CD14-positive monocyte (primary cell): ENCODE measurements at regions not wholly inside any gene's neighbourhood (a gene's known extent, or its start where the extent isn't known, plus 50 kb on each side); places are given as distances from the start of the nearest gene placed in this dataset.

Source experiments
- DNase-seq, 3 donors: peaks; one replicate each; pipeline ENCODE4 v3.0.0-alpha.2; 2011 to 2022
- H2AFZ ChIP-seq: 2 replicates; pipeline ENCODE4 v1.6.0; 2012; ENCODE audit warnings: mild to moderate bottlenecking, low read depth, low read length, inconsistent platforms; ENCODE audit not compliant: insufficient read depth, poor library complexity, severe bottlenecking
- H3K27ac ChIP-seq, 2 donors: 1 replicate in 1 of 2; 2 replicates in 1 of 2; pipeline ENCODE4 v1.5.1; 2012 to 2013; ENCODE audit warnings: low read length in 2 of 2, control low read depth in 1 of 2, inconsistent platforms in 1 of 2, low read depth in 1 of 2, mild to moderate bottlenecking in 1 of 2
- H3K27me3 ChIP-seq, 2 donors: one replicate each; pipeline versions ENCODE4 v1.6.0 to v1.6.1; 2011 to 2013; ENCODE audit warnings: low read length in 2 of 2; ENCODE audit not compliant: control insufficient read depth in 2 of 2, insufficient read depth in 2 of 2
- H3K36me3 ChIP-seq, 2 donors: replicated peaks in 1 of 2; 1 replicate in 1 of 2; 2 replicates in 1 of 2; pipeline versions ENCODE4 v1.5.1 to v1.6.1; 2012 to 2013; ENCODE audit warnings: low read length in 2 of 2, control low read depth in 1 of 2, inconsistent platforms in 1 of 2, mild to moderate bottlenecking in 1 of 2; ENCODE audit not compliant: insufficient read depth in 2 of 2, control insufficient read depth in 1 of 2
- H3K4me1 ChIP-seq, 2 donors: 1 replicate in 1 of 2; 2 replicates in 1 of 2; pipeline versions ENCODE4 v1.5.1 to v1.6.1; 2012 to 2013; ENCODE audit warnings: low read length in 2 of 2, control low read depth in 1 of 2, inconsistent platforms in 1 of 2, mild to moderate bottlenecking in 1 of 2, moderate library complexity in 1 of 2; ENCODE audit not compliant: insufficient read depth in 2 of 2, control insufficient read depth in 1 of 2
- H3K4me2 ChIP-seq: replicated peaks from 2 replicates; pipeline ENCODE3; 2012; ENCODE audit warnings: low read length, moderate library complexity, mild to moderate bottlenecking; ENCODE audit not compliant: poor library complexity, severe bottlenecking; ENCODE audit errors: extremely low read depth
- H3K4me3 ChIP-seq, 3 experiments: fragments of 200-600 bp in 1 of 3; sonication (generic) in 1 of 3; replicated peaks in 1 of 3; 1 replicate in 2 of 3; 2 replicates in 1 of 3; pipeline ENCODE4 v1.5.1; 2011 to 2013; ENCODE audit warnings: low read length in 3 of 3, mild to moderate bottlenecking in 3 of 3, control low read depth in 2 of 3, low read depth in 2 of 3, inconsistent platforms in 1 of 3, moderate library complexity in 1 of 3
- H3K79me2 ChIP-seq: 2 replicates; pipeline ENCODE4 v1.6.0; 2012; ENCODE audit warnings: mild to moderate bottlenecking, control low read depth, inconsistent platforms, low read length, moderate library complexity; ENCODE audit not compliant: insufficient read depth
- H3K9ac ChIP-seq: 2 replicates; pipeline ENCODE4 v1.6.0; 2017; ENCODE audit warnings: low read length, mild to moderate bottlenecking; ENCODE audit not compliant: insufficient read depth, poor library complexity, severe bottlenecking
- H3K9me3 ChIP-seq, 2 donors: replicated peaks in 1 of 2; 1 replicate in 1 of 2; 2 replicates in 1 of 2; pipeline versions ENCODE4 v1.5.1 to v1.6.1; 2012 to 2013; ENCODE audit warnings: low read length in 2 of 2, control low read depth in 1 of 2; ENCODE audit not compliant: control insufficient read depth in 1 of 2, insufficient read depth in 1 of 2
- H4K20me1 ChIP-seq: 2 replicates; pipeline ENCODE4 v1.6.0; 2012; ENCODE audit warnings: mild to moderate bottlenecking, low read length, control low read depth, moderate library complexity; ENCODE audit not compliant: insufficient read depth
- H3K27ac Mint-ChIP-seq, 7 donors: one replicate each; pipeline ENCODE4 v1.8.0; 2020; ENCODE audit warnings: mild to moderate bottlenecking in 7 of 7, mixed read lengths in 7 of 7, moderate library complexity in 6 of 7, inconsistent platforms in 2 of 7
- H3K27me3 Mint-ChIP-seq, 3 donors: one replicate each; pipeline ENCODE4 v1.8.0; 2021 to 2022; ENCODE audit warnings: low read depth in 3 of 3, mild to moderate bottlenecking in 3 of 3, mixed read lengths in 3 of 3, moderate library complexity in 3 of 3, inconsistent platforms in 1 of 3
- H3K36me3 Mint-ChIP-seq, 2 donors: one replicate each; pipeline ENCODE4 v1.8.0; 2020; ENCODE audit warnings: mixed read lengths in 2 of 2, inconsistent platforms in 1 of 2, mild to moderate bottlenecking in 1 of 2
- H3K4me1 Mint-ChIP-seq: one replicate; pipeline ENCODE4 v1.8.0; 2020; ENCODE audit warnings: mild to moderate bottlenecking, mixed read lengths
- H3K4me3 Mint-ChIP-seq, 2 donors: one replicate each; pipeline ENCODE4 v1.8.0; 2020; ENCODE audit warnings: mild to moderate bottlenecking in 2 of 2, mixed read lengths in 2 of 2, moderate library complexity in 1 of 2
- H3K9me3 Mint-ChIP-seq, 7 donors: one replicate each; pipeline ENCODE4 v1.8.0; 2020 to 2022; ENCODE audit warnings: mixed read lengths in 7 of 7, mild to moderate bottlenecking in 6 of 7, moderate library complexity in 6 of 7, inconsistent platforms in 2 of 7
- WGBS: methylation state at CpG from one replicate; pipeline ENCODE4 v1.1.5; 2013; ENCODE audit warnings: missing lambda C conversion rate; ENCODE audit not compliant: insufficient coverage; 5-methylcytosine and 5-hydroxymethylcytosine counted together
- intact Hi-C, 2 donors: fragments of 100-400 bp; cut with micrococcal nuclease; formaldehyde crosslinking; loops; one replicate each; pipeline versions ENCODE4 v1.15.0 to v1.15.1; 2023
- TF ChIP-seq, protein P1 (sequence below): fragments of 200-600 bp; IDR thresholded peaks from one replicate; pipeline ENCODE4 v1.8.0; 2022; ENCODE audit warnings: antibody characterized with exemption, mild to moderate bottlenecking

DNA sequence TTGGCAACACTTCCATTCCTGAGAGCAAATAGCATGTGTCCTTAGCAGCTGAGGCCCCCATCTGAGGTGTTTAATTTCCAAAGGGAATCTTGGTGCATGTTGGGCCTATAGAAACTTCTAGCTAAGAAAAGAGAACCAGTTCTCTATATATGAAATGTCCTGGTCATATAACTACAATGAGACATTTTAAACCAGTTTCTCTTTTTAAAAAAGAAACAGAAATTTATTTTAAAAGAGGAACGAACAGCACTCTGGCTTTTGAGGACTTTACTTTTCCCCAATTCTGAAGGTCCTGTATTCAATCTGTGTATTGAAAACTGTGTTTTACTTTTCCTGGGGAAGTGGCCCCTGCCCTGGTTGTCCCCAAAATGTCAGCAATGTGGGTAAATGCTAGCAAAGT is 94.0 kb upstream of the FOXN2 start:
- peaks cover 0 to 5% (median 0%) of the 10 kb centered on the region in 7 donors for H3K9me3 Mint-ChIP-seq
- H4K20me1 ChIP-seq: no peaks in the 10 kb centered on the region
- H3K4me3 ChIP-seq: peak overlapping the region in 1 of 3 experiments; percentile 40
- H3K27ac ChIP-seq: peak overlapping the region; percentile 43 to 83
- no peaks in the 10 kb centered on the region for H3K36me3 Mint-ChIP-seq
- H2AFZ ChIP-seq: peak overlapping the region; percentile 45
- DNase-seq: peak in 1 of 3 donors; percentile 20
- WGBS: no CpG with 5 or more reads among the region's 1 CpG
- H3K4me1 ChIP-seq: peaks cover 30 to 32% of the 10 kb centered on the region in 2 donors
- H3K27ac Mint-ChIP-seq: peak overlapping the region; percentile 77 to 91 (median 87)
- peak overlapping the region; percentile 44 for H3K4me2 ChIP-seq
- H3K79me2 ChIP-seq: no peaks in the 10 kb centered on the region
- no peaks in the 10 kb centered on the region for H3K27me3 ChIP-seq
- peak overlapping the region in 1 of 2 donors; percentile 46 for H3K4me3 Mint-ChIP-seq
- intact Hi-C loops: no loop called here
- peaks cover 40% of the 10 kb centered on the region for H3K4me1 Mint-ChIP-seq
- no peaks in the 10 kb centered on the region for H3K36me3 ChIP-seq
- H3K27me3 Mint-ChIP-seq: peaks cover 0 to 2% (median 0%) of the 10 kb centered on the region in 3 donors
- TF ChIP-seq, protein P1, sequence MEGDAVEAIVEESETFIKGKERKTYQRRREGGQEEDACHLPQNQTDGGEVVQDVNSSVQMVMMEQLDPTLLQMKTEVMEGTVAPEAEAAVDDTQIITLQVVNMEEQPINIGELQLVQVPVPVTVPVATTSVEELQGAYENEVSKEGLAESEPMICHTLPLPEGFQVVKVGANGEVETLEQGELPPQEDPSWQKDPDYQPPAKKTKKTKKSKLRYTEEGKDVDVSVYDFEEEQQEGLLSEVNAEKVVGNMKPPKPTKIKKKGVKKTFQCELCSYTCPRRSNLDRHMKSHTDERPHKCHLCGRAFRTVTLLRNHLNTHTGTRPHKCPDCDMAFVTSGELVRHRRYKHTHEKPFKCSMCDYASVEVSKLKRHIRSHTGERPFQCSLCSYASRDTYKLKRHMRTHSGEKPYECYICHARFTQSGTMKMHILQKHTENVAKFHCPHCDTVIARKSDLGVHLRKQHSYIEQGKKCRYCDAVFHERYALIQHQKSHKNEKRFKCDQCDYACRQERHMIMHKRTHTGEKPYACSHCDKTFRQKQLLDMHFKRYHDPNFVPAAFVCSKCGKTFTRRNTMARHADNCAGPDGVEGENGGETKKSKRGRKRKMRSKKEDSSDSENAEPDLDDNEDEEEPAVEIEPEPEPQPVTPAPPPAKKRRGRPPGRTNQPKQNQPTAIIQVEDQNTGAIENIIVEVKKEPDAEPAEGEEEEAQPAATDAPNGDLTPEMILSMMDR: no peak
- H3K9me3 ChIP-seq: no peaks in the 10 kb centered on the region
- H3K9ac ChIP-seq: no peak overlapping the region

DNA sequence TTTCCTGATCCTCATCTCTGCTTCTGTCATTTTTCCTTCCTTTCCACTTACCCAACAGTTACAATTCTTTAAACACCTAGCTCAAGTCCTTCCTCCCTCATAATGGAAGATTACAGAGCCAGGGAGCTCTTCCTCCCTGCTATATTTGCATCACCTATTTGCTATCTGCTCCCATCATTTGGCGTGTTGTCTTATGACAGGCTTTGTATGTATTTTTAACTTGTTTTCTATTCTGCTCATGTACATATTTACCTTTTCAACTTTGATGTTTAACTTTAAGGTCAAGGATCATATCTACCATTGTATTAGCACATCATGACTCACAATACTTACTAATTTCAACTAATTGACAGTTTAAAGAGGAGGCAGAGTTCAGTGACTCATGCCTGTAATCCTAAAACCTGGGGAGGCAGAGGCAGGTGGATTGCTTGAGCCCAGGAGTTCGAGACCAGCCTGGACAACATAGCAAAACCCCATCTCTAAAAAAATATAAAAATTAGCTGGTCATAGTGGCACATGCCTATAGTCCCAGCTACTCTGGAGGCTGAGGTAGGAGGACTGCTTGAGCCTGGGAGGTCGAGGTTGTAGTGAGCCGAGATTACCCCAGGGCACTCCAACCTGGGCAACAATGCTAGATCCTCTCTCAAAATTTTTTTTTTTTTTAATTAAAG is 92.5 kb upstream of the FOXN2 start:
- Histone ChIP-seq H3K36me3 (no peaks in the 10 kb centered on the region), H3K4me2 (no peak overlapping the region), H3K79me2 (no peaks in the 10 kb centered on the region), H2AFZ (no peak overlapping the region), H3K27ac (no peak overlapping the region), H3K9me3 (no peaks in the 10 kb centered on the region), H3K9ac (no peak overlapping the region), H4K20me1 (no peaks in the 10 kb centered on the region), H3K27me3 (no peaks in the 10 kb centered on the region), H3K4me3 (no peak overlapping the region), H3K4me1 (peaks cover 34 to 39% of the 10 kb centered on the region in 2 donors)
- no CpG with 5 or more reads among the region's 4 CpGs for WGBS
- Mint-ChIP-seq H3K4me1 (peaks cover 48% of the 10 kb centered on the region), H3K27ac (peak overlapping the region in 3 of 7 donors; percentile 2 to 54 (median 49)), H3K27me3 (peaks cover 0 to 2% (median 0%) of the 10 kb centered on the region in 3 donors), H3K36me3 (no peaks in the 10 kb centered on the region), H3K4me3 (peak overlapping the region in 1 of 2 donors; percentile 6), H3K9me3 (peaks cover 0 to 3% (median 0%) of the 10 kb centered on the region in 7 donors)
- TF ChIP-seq, protein P1: no peak
- intact Hi-C loops: no loop called here
- peak in 2 of 3 donors; percentile 13 to 27 for DNase-seq
